GM06990 (cell line): ENCODE measurements at regions not wholly inside any gene's neighbourhood (a gene's known extent, or its start where the extent isn't known, plus 50 kb on each side); places are given as distances from the start of the nearest gene placed in this dataset.

ENCODE experiments used
- DNase-seq: peaks from one replicate; pipeline ENCODE4 v3.0.0-alpha.2; 2011; ENCODE audit not compliant: insufficient read length; ENCODE audit errors: extremely low read depth
- H3K27me3 ChIP-seq: replicated peaks from 2 replicates; pipeline ENCODE4 v1.6.0; 2011; ENCODE audit warnings: low read length; ENCODE audit not compliant: control insufficient read depth, insufficient read depth
- H3K36me3 ChIP-seq: 2 replicates; pipeline ENCODE4 v1.5.1; 2011; ENCODE audit warnings: low read length; ENCODE audit not compliant: control insufficient read depth, insufficient read depth
- H3K4me3 ChIP-seq: replicated peaks from 2 replicates; pipeline ENCODE4 v1.5.1; 2011; ENCODE audit warnings: low read depth, mild to moderate bottlenecking, control low read depth, low read length
- TF ChIP-seq, protein P1 (sequence below): IDR thresholded peaks from 2 replicates; pipeline ENCODE4 v1.5.1; 2011; ENCODE audit warnings: low read length, control low read depth, mild to moderate bottlenecking, inconsistent platforms; ENCODE audit not compliant: insufficient read depth, poor library complexity, severe bottlenecking

GRCh38 chr18:65498605-65499004, 252.2 kb upstream of the CDH7 start:
- no peak overlapping the region for H3K4me3 ChIP-seq
- no peaks in the 10 kb centered on the region for H3K36me3 ChIP-seq
- no peak for DNase-seq
- TF ChIP-seq, protein P1, sequence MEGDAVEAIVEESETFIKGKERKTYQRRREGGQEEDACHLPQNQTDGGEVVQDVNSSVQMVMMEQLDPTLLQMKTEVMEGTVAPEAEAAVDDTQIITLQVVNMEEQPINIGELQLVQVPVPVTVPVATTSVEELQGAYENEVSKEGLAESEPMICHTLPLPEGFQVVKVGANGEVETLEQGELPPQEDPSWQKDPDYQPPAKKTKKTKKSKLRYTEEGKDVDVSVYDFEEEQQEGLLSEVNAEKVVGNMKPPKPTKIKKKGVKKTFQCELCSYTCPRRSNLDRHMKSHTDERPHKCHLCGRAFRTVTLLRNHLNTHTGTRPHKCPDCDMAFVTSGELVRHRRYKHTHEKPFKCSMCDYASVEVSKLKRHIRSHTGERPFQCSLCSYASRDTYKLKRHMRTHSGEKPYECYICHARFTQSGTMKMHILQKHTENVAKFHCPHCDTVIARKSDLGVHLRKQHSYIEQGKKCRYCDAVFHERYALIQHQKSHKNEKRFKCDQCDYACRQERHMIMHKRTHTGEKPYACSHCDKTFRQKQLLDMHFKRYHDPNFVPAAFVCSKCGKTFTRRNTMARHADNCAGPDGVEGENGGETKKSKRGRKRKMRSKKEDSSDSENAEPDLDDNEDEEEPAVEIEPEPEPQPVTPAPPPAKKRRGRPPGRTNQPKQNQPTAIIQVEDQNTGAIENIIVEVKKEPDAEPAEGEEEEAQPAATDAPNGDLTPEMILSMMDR = no peak
- no peaks in the 10 kb centered on the region for H3K27me3 ChIP-seq

- no peak for DNase-seq
- no peaks in the 10 kb centered on the region for H3K27me3 ChIP-seq
- H3K36me3 ChIP-seq = no peaks in the 10 kb centered on the region
- no peak overlapping the region for H3K4me3 ChIP-seq
- TF ChIP-seq, protein P1 = no peak
Measured at GRCh38 chr18:65487569-65487968, 263.2 kb upstream of the CDH7 start.

DNA sequence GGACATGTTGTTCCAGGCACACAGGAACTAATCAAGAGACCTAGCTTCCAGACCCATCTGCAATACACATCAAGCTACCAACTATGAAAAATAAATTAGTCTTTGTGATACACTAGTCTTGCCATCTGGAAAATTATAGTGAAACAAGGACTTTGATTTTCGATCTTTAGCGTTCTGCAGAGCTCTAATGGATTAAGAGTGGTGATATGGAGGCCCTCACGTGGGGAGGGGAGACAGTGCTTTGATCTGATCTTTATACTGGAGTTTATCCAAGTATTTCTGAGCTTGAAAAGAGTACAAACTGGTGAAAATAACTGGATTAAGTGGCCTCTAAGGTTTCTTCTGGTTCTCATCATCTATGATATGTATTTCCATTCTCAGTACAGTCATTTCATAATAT, 273.4 kb upstream of the CDH7 start:
- no peak for DNase-seq
- Histone ChIP-seq H3K4me3 (no peak overlapping the region), H3K36me3 (no peaks in the 10 kb centered on the region), H3K27me3 (no peaks in the 10 kb centered on the region)
- TF ChIP-seq, protein P1 = no peak

GRCh38 chr18:65468881-65469280, 281.9 kb upstream of the CDH7 start:
- Histone ChIP-seq H3K36me3 (no peaks in the 10 kb centered on the region), H3K4me3 (no peak overlapping the region), H3K27me3 (no peaks in the 10 kb centered on the region)
- TF ChIP-seq, protein P1 = no peak
- no peak for DNase-seq

GRCh38 chr18:65464361-65464760, 286.5 kb upstream of the CDH7 start:
- TF ChIP-seq, protein P1 = no peak
- Histone ChIP-seq H3K27me3 (no peaks in the 10 kb centered on the region), H3K36me3 (no peaks in the 10 kb centered on the region), H3K4me3 (no peak overlapping the region)
- DNase-seq = no peak

DNA sequence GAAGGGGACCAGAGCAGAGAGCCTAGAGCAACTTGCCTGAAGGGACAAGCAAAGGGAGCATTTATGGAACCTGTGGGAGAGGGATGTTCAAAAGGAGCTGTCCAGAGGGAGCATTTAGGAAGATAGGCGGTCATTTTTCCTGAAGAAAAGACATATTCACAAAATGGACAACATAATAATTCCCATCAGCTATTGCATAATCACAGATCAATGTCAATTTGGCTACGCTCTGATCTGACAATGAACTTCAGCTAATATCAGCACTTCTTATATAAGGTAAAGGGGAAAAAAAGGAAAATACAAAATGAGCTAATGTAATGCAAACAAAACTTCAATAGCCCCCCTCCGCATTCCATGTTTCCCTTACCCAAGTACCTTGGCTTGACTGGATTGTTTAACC, 291.1 kb upstream of the CDH7 start:
- Histone ChIP-seq H3K27me3 (no peaks in the 10 kb centered on the region), H3K36me3 (no peaks in the 10 kb centered on the region), H3K4me3 (no peak overlapping the region)
- TF ChIP-seq, protein P1 = no peak
- no peak for DNase-seq
